ENCODE measurements at regions not wholly inside any gene's neighbourhood (a gene's known extent, or its start where the extent isn't known, plus 50 kb on each side); places are given as distances from the start of the nearest gene placed in this dataset.
"Not testable (repeated sequence)": the region's sequence is repeated elsewhere in the genome, so short reads cannot be mapped to it uniquely, and the experiment has no call there.

DNA sequence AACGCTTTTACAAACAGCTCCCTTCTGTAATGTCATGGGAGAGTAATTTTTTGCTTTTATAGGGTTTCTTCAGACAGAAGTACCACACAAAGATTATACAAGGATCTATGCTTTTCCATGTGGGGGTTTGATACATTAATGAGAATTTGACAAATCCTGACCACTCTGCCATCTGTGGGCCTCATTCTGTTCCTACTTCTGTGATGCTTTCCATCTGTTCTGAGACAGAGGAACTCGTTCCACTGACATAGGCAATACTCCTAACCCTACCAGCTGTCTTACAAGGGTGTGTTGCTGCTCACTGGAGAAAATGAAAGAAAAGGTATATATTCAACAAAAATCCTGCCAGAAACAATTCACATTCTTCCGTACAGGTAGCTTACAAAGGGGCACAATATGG lies 59.4 kb upstream of the NAMPT start:
- no peak for DNase-seq (ENCODE audit: low spot score)

DNA sequence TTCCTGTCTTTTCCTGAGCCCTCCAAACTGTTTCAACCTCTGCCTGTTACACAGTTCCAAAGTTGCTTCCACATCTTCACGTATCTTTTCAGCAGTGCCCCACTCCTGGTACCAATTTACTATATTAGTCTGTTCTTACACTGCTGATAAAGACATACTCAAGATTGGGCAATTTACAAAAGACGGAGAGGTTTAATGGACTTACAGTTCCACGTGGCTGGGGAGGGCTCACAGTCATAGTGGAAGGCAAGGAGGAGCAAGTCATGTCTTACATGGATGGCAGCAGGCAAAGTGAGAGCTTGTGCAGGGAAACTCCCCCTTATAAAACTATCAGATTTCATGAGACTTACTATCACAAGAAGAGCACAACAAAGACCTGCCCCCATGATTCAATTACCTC lies 57.3 kb upstream of the NAMPT start:
- DNase-seq (ENCODE audit: low spot score): not testable (repeated sequence)

- DNase-seq (ENCODE audit: low spot score): not testable (repeated sequence)
Observed at GRCh38 chr7:106340247-106340596, 55.4 kb upstream of the NAMPT start.

DNA sequence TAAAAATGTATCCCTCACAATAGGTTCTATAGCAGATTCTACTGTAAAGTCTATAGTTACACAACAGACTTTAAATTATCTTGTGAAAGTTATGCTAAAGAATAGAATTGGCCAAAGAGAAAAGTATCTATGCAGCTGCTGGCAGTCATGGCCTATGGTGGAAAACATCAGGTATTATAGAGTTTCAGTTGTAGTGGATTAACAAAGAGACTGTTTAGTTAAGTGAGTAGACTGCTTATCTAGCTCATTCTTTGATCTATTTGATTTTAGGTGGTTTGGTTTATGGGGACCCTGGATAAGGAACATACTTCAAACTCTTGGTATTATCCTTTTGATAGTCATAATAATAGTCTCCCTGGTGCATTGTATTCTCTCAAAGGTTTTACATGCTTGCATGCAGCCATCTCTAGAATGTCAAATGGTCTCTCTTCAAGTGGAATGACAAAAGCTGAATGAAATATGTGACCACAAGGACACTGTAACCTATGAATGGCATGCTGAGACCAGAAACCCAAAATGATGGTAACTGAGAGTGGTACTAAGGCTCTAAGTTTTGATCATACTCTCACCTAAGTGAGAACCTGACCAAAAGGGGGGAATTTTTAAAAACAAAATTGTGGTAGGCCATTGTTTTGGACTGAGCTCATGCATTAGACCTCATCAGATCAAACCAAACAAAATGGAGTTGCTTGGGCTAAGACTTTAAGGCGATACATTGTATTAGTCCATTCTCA lies 54.9 kb upstream of the NAMPT start:
- DNase-seq (ENCODE audit: low spot score): no peak

DNA sequence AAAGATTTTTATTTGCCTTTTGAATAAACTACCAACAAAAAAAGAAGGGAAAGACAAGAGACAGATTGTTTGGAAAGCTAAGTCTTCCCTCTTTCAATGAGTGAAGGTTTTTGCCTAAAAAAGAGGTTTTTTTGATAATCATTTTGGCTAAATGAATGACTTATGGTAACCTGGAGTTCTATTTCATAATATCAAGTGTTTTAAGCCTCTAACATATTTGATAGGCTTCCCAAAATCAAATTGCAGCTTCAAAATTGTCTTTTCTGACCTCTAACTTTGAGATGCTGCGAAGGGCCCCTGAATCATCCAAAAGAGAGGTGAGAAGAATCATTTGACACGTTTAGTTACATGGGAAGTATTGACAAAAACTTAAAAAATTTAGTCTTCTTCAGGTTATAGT lies 53.0 kb upstream of the NAMPT start:
- DNase-seq (ENCODE audit: low spot score): no peak

DNA sequence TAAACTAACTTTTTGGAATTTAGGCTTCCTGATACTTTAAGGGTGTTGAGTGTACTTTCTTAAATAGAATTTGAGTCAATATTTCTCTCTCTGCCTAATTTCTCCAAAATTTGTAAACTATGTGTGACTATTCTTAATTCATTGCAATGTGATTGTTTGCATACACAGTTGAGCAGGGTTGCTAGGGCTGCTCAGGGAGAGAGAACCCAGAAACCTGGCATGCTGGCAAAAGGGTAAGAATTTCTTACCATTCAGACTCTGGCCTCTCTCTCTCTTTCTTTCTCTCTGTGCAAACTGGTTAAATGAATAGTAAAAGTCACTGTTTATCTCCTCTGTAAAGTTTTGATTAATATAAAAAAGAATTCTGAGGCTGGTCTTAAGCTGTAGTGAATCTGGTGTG lies 51.0 kb upstream of the NAMPT start:
- DNase-seq (ENCODE audit: low spot score): no peak
